ENCODE measurements at regions not wholly inside any gene's neighbourhood (a gene's known extent, or its start where the extent isn't known, plus 50 kb on each side); places are given as distances from the start of the nearest gene placed in this dataset.

- TF ChIP-seq ZNF710 (CRISPR knock-in tag; IDR thresholded peaks at IDR 0.05; ENCODE audit: borderline replicate concordance) (peak; percentile 93), ETV6 (CRISPR knock-in tag; conservative IDR thresholded peaks at IDR 0.05) (no peak), ZNF230 (CRISPR knock-in tag; IDR thresholded peaks at IDR 0.05) (no peak), ZFP36L1 (CRISPR knock-in tag; IDR thresholded peaks at IDR 0.05) (peak; percentile 68; the same call in 1 of the 2 replicates), PAX8 (CRISPR knock-in tag; IDR thresholded peaks at IDR 0.05; ENCODE audit: borderline replicate concordance) (no peak), ZKSCAN8 (CRISPR knock-in tag; IDR thresholded peaks at IDR 0.05; ENCODE audit: borderline replicate concordance) (peak; percentile 69; the same call in 1 of the 2 replicates), ZNF296 (CRISPR knock-in tag; conservative IDR thresholded peaks at IDR 0.05) (no peak), ZNF124 (CRISPR knock-in tag; IDR thresholded peaks at IDR 0.05) (no peak), MAFK (conservative IDR thresholded peaks at IDR 0.05 in 1 of 2, IDR thresholded peaks at IDR 0.05 in 1 of 2; ENCODE audit: low read length in 2 of 2) (no peak), HMG20A (CRISPR knock-in tag; IDR thresholded peaks at IDR 0.05; ENCODE audit: borderline replicate concordance) (peak; percentile 98), ZNF264 (CRISPR knock-in tag; IDR thresholded peaks at IDR 0.05) (peak; percentile 96), ZNF260 (CRISPR knock-in tag; IDR thresholded peaks at IDR 0.05; ENCODE audit: borderline replicate concordance, low read depth) (no peak), ZBTB3 (CRISPR knock-in tag; IDR thresholded peaks at IDR 0.05; ENCODE audit: borderline replicate concordance, low read depth) (peak; percentile 100), BHLHE40 (IDR thresholded peaks at IDR 0.05; ENCODE audit: low read length) (peak; percentile 60; the same call in 1 of the 2 replicates), ATF4 (CRISPR knock-in tag; IDR thresholded peaks at IDR 0.05) (peak in 1 of 2 experiments; percentile 84; a peak in 2 of 4 replicates), SALL2 (CRISPR knock-in tag; IDR thresholded peaks at IDR 0.05) (no peak), ZNF644 (CRISPR knock-in tag; IDR thresholded peaks at IDR 0.05; ENCODE audit: low read depth) (peak; percentile 49; the same call in 1 of the 2 replicates), ARID5B (CRISPR knock-in tag; IDR thresholded peaks at IDR 0.05) (peak; percentile 94), GMEB1 (CRISPR knock-in tag; IDR thresholded peaks at IDR 0.05; ENCODE audit: borderline replicate concordance) (0 out of 2 replicates have a peak, but pooled peaks have one; percentile 13), ZNF614 (CRISPR knock-in tag; IDR thresholded peaks at IDR 0.05; ENCODE audit: borderline replicate concordance) (0 out of 2 replicates have a peak, but pooled peaks have one; percentile 32), HHEX (CRISPR knock-in tag; IDR thresholded peaks at IDR 0.05) (peak; percentile 57), POGZ (CRISPR knock-in tag; IDR thresholded peaks at IDR 0.05) (peak; percentile 71; the same call in 1 of the 2 replicates)
These were observed 386.8 kb downstream of the FGF10 start (continued) for GRCh38 chr5:44002381-44002901.

All from HepG2 (cell line).